Ovary (tissue), 3 donors: ENCODE measurements at regions not wholly inside any gene's neighbourhood (a gene's known extent, or its start where the extent isn't known, plus 50 kb on each side); places are given as distances from the start of the nearest gene placed in this dataset.

Experiments
- EP300 ChIP-seq: sonication (generic); formaldehyde crosslinking; IDR thresholded peaks from one replicate; pipeline ENCODE4 v1.6.1; 2017; ENCODE audit warnings: antibody characterized with exemption
- POLR2A ChIP-seq: fragments of 450-650 bp; IDR thresholded peaks from one replicate; pipeline ENCODE4 v1.6.1; 2017; ENCODE audit warnings: antibody characterized with exemption, mild to moderate bottlenecking, moderate library complexity
- TF ChIP-seq, protein P1 (sequence below), 3 donors: fragments of 450-650 bp in 2 of 3; fragments of 200-600 bp in 1 of 3; IDR thresholded peaks; one replicate each; pipeline versions ENCODE4 v1.5.1 to v1.8.0; 2016 to 2022; ENCODE audit warnings: antibody characterized with exemption in 3 of 3, mild to moderate bottlenecking in 1 of 3
- donor health status: DM: no; HTN: no; CAD: no.

DNA sequence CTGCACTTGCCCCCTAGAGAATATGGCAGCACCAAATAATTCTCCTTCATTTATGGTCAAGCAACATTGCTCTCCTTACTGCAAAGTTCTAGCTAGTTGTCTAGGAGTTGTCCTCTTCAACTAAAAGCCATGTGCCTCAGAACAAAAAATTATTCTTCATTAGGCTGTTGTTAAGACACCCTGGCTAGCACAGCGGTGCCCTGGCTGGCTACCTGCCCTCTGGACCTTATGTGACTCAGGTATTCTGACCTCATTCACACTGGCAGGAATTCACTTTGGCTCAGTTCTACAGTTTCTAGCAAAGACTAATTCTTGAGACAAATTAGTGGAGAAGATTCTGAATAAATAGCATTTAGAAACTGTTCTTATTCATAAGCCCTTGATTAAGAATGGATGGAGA, 224.4 kb upstream of the KRR1 start:
- TF ChIP-seq EP300 (no peak), POLR2A (no peak)
- TF ChIP-seq, protein P1, sequence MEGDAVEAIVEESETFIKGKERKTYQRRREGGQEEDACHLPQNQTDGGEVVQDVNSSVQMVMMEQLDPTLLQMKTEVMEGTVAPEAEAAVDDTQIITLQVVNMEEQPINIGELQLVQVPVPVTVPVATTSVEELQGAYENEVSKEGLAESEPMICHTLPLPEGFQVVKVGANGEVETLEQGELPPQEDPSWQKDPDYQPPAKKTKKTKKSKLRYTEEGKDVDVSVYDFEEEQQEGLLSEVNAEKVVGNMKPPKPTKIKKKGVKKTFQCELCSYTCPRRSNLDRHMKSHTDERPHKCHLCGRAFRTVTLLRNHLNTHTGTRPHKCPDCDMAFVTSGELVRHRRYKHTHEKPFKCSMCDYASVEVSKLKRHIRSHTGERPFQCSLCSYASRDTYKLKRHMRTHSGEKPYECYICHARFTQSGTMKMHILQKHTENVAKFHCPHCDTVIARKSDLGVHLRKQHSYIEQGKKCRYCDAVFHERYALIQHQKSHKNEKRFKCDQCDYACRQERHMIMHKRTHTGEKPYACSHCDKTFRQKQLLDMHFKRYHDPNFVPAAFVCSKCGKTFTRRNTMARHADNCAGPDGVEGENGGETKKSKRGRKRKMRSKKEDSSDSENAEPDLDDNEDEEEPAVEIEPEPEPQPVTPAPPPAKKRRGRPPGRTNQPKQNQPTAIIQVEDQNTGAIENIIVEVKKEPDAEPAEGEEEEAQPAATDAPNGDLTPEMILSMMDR (IDR thresholded peaks at IDR 0.05), result no peak
